ENCODE measurements at regions not wholly inside any gene's neighbourhood (a gene's known extent, or its start where the extent isn't known, plus 50 kb on each side); places are given as distances from the start of the nearest gene placed in this dataset.
"Not testable (repeated sequence)": the region's sequence is repeated elsewhere in the genome, so short reads cannot be mapped to it uniquely, and the experiment has no call there.

GRCh38 chr9:104227108-104227507 lies 133.0 kb downstream of the SMC2 start:
- no peaks in the 10 kb centered on the region for H3K9me3 ChIP-seq (ENCODE audit: control insufficient read depth, insufficient read depth, low read length)
- no peaks in the 10 kb centered on the region for H3K27me3 ChIP-seq (ENCODE audit: control insufficient read depth, insufficient read depth, low read length)
- H3K4me1 ChIP-seq (ENCODE audit: control insufficient read depth, insufficient read depth, low read length): no peaks in the 10 kb centered on the region
- DNase-seq: no peak
- no peak for ATAC-seq
- Mint-ChIP-seq H3K36me3 (no peaks in the 10 kb centered on the region), H3K4me3 (no peak overlapping the region), H3K9me3 (peaks cover 3 to 6% of the 10 kb centered on the region in 2 donors), H3K27ac (no peak overlapping the region), H3K4me1 (no peaks in the 10 kb centered on the region), H3K27me3 (ENCODE audit: low read depth in 2 of 2) (no peaks in the 10 kb centered on the region)
- TF ChIP-seq, protein P1, sequence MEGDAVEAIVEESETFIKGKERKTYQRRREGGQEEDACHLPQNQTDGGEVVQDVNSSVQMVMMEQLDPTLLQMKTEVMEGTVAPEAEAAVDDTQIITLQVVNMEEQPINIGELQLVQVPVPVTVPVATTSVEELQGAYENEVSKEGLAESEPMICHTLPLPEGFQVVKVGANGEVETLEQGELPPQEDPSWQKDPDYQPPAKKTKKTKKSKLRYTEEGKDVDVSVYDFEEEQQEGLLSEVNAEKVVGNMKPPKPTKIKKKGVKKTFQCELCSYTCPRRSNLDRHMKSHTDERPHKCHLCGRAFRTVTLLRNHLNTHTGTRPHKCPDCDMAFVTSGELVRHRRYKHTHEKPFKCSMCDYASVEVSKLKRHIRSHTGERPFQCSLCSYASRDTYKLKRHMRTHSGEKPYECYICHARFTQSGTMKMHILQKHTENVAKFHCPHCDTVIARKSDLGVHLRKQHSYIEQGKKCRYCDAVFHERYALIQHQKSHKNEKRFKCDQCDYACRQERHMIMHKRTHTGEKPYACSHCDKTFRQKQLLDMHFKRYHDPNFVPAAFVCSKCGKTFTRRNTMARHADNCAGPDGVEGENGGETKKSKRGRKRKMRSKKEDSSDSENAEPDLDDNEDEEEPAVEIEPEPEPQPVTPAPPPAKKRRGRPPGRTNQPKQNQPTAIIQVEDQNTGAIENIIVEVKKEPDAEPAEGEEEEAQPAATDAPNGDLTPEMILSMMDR (IDR thresholded peaks at IDR 0.05): no peak
- H3K4me3 ChIP-seq (ENCODE audit: low read length): no peak overlapping the region
- no peak overlapping the region for H3K27ac ChIP-seq (ENCODE audit: low read length)
- intact Hi-C loops (cut with micrococcal nuclease): no loop called here
- H3K36me3 ChIP-seq (ENCODE audit: control insufficient read depth, insufficient read depth, low read length): no peaks in the 10 kb centered on the region
- WGBS (ENCODE audit: insufficient coverage): no CpG with 5 or more reads among the region's 1 CpG

GRCh38 chr9:104232781-104233341 lies 138.8 kb downstream of the SMC2 start:
- H3K36me3 Mint-ChIP-seq: no peaks in the 10 kb centered on the region
- H3K9me3 Mint-ChIP-seq: no peaks in the 10 kb centered on the region
- no peak overlapping the region for H3K27ac Mint-ChIP-seq
- H3K27me3 ChIP-seq (ENCODE audit: control insufficient read depth, insufficient read depth, low read length): no peaks in the 10 kb centered on the region
- intact Hi-C loops (cut with micrococcal nuclease): no loop called here
- no peaks in the 10 kb centered on the region for H3K36me3 ChIP-seq (ENCODE audit: control insufficient read depth, insufficient read depth, low read length)
- TF ChIP-seq, protein P1 (IDR thresholded peaks at IDR 0.05): no peak
- H3K4me1 ChIP-seq (ENCODE audit: control insufficient read depth, insufficient read depth, low read length): no peaks in the 10 kb centered on the region
- no peaks in the 10 kb centered on the region for H3K9me3 ChIP-seq (ENCODE audit: control insufficient read depth, insufficient read depth, low read length)
- H3K27me3 Mint-ChIP-seq (ENCODE audit: low read depth in 2 of 2): no peaks in the 10 kb centered on the region
- no peak overlapping the region for H3K27ac ChIP-seq (ENCODE audit: low read length)
- H3K4me1 Mint-ChIP-seq: no peaks in the 10 kb centered on the region
- no peak overlapping the region for H3K4me3 ChIP-seq (ENCODE audit: low read length)
- no peak for DNase-seq
- ATAC-seq: no peak
- H3K4me3 Mint-ChIP-seq: no peak overlapping the region

DNA sequence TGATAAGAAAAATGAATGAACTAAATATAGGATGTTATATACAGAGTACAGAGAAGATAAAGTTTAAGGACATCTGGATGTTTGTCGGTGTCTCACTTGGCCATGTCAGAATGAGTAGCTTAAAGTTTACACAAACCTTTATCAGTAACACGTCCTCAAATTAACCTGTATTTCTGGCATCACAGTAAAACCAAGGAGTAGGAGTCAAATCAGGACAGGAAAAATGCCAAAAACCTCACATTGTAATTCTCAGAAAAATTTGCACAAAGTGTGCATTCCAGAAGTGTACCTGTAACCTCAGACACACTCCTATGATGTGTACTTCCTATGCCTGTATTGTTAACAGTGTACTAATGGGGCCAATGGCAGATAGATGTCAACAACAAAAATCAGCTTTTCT lies 139.3 kb downstream of the SMC2 start:
- Mint-ChIP-seq H3K36me3 (no peaks in the 10 kb centered on the region), H3K27me3 (ENCODE audit: low read depth in 2 of 2) (no peaks in the 10 kb centered on the region), H3K9me3 (peaks cover 0 to 2% of the 10 kb centered on the region in 2 donors), H3K27ac (no peak overlapping the region), H3K4me3 (no peak overlapping the region), H3K4me1 (no peaks in the 10 kb centered on the region)
- ATAC-seq (no peak), DNase-seq (no peak)
- H3K27me3 ChIP-seq (ENCODE audit: control insufficient read depth, insufficient read depth, low read length): no peaks in the 10 kb centered on the region
- no peak overlapping the region for H3K27ac ChIP-seq (ENCODE audit: low read length)
- H3K9me3 ChIP-seq (ENCODE audit: control insufficient read depth, insufficient read depth, low read length): no peaks in the 10 kb centered on the region
- 85% methylated on average over 2 of the region's 2 CpGs for WGBS (ENCODE audit: insufficient coverage)
- no peak overlapping the region for H3K4me3 ChIP-seq (ENCODE audit: low read length)
- intact Hi-C loops (cut with micrococcal nuclease): no loop called here
- H3K36me3 ChIP-seq (ENCODE audit: control insufficient read depth, insufficient read depth, low read length): no peaks in the 10 kb centered on the region
- H3K4me1 ChIP-seq (ENCODE audit: control insufficient read depth, insufficient read depth, low read length): no peaks in the 10 kb centered on the region
- TF ChIP-seq, protein P1 (IDR thresholded peaks at IDR 0.05): no peak

DNA sequence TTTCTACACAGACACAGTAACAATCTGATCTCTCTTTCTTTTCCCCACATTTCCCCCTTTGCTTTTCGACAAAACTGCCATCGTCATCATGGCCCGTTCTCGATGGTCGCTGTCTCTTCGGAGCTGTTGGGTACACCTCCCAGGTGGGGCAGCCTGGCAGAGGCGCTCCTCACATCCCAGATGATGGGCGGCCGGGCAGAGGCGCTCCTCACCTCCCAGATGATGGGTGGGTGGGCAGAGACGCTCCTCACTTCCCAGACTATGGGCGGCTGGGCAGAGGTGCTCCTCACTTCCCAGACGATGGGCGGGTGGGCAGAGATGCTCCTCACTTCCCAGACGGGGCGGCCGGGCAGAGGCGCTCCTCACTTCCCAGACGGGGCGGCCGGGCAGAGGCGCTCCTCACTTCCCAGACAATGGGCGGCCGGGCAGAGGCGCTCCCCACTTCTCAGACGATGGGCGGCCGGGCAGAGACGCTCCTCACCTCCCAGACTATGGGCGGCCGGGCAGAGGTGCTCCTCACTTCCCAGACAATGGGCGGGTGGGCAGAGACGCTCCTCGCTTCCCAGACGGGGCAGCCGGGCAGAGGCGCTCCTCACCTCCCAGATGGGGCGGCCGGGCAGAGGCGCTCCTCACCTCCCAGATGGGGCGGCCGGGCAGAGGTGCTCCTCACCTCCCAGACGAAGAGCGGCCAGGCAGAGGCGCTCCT lies 140.7 kb downstream of the SMC2 start:
- H3K36me3 Mint-ChIP-seq; H3K4me3 Mint-ChIP-seq; H3K27ac ChIP-seq (ENCODE audit: low read length); ATAC-seq; H3K9me3 Mint-ChIP-seq; H3K4me3 ChIP-seq (ENCODE audit: low read length); H3K9me3 ChIP-seq (ENCODE audit: control insufficient read depth, insufficient read depth, low read length); H3K27ac Mint-ChIP-seq; H3K27me3 Mint-ChIP-seq (ENCODE audit: low read depth in 2 of 2); H3K4me1 ChIP-seq (ENCODE audit: control insufficient read depth, insufficient read depth, low read length); intact Hi-C loops (cut with micrococcal nuclease); H3K36me3 ChIP-seq (ENCODE audit: control insufficient read depth, insufficient read depth, low read length); H3K27me3 ChIP-seq (ENCODE audit: control insufficient read depth, insufficient read depth, low read length); DNase-seq; H3K4me1 Mint-ChIP-seq: not testable (repeated sequence)
- WGBS (ENCODE audit: insufficient coverage): 94% methylated on average over 44 of the region's 45 CpGs

GRCh38 chr9:104235347-104236120 lies 141.4 kb downstream of the SMC2 start:
- H3K27me3 Mint-ChIP-seq (ENCODE audit: low read depth in 2 of 2); H3K4me3 ChIP-seq (ENCODE audit: low read length); H3K4me1 ChIP-seq (ENCODE audit: control insufficient read depth, insufficient read depth, low read length); H3K36me3 ChIP-seq (ENCODE audit: control insufficient read depth, insufficient read depth, low read length); H3K9me3 ChIP-seq (ENCODE audit: control insufficient read depth, insufficient read depth, low read length); ATAC-seq; H3K36me3 Mint-ChIP-seq; H3K27ac ChIP-seq (ENCODE audit: low read length); intact Hi-C loops (cut with micrococcal nuclease); H3K9me3 Mint-ChIP-seq; H3K27me3 ChIP-seq (ENCODE audit: control insufficient read depth, insufficient read depth, low read length); H3K4me3 Mint-ChIP-seq; H3K4me1 Mint-ChIP-seq; H3K27ac Mint-ChIP-seq; DNase-seq: not testable (repeated sequence)
- 93% methylated on average over 41 of the region's 42 CpGs for WGBS (ENCODE audit: insufficient coverage)
